ENCODE measurements at regions not wholly inside any gene's neighbourhood (a gene's known extent, or its start where the extent isn't known, plus 50 kb on each side); places are given as distances from the start of the nearest gene placed in this dataset.

- TF ChIP-seq CTCF (IDR thresholded peaks at IDR 0.05; ENCODE audit: insufficient read depth, low read length, severe bottlenecking) = no peak
- no peak overlapping the region for H3K4me3 ChIP-seq (ENCODE audit: low read depth, low read length)
- FAIRE-seq (no peak), DNase-seq (ENCODE audit: low read depth) (peak; percentile 85)
- H3K27me3 ChIP-seq (ENCODE audit: control insufficient read depth, insufficient read depth, low read length) = no peaks in the 10 kb centered on the region
- no peaks in the 10 kb centered on the region for H3K36me3 ChIP-seq (ENCODE audit: control insufficient read depth, insufficient read depth, low read length)
These were observed 364.1 kb upstream of the KITLG start for GRCh38 chr12:88944397-88944796.

GRCh38 chr12:88940854-88941253, 360.6 kb upstream of the KITLG start:
- no peaks in the 10 kb centered on the region for H3K27me3 ChIP-seq (ENCODE audit: control insufficient read depth, insufficient read depth, low read length)
- no peak for TF ChIP-seq CTCF (IDR thresholded peaks at IDR 0.05; ENCODE audit: insufficient read depth, low read length, severe bottlenecking)
- H3K36me3 ChIP-seq (ENCODE audit: control insufficient read depth, insufficient read depth, low read length) = no peaks in the 10 kb centered on the region
- FAIRE-seq (no peak), DNase-seq (ENCODE audit: low read depth) (no peak)
- no peak overlapping the region for H3K4me3 ChIP-seq (ENCODE audit: low read depth, low read length)

- Histone ChIP-seq H3K27me3 (ENCODE audit: control insufficient read depth, insufficient read depth, low read length) (no peaks in the 10 kb centered on the region), H3K36me3 (ENCODE audit: control insufficient read depth, insufficient read depth, low read length) (no peaks in the 10 kb centered on the region), H3K4me3 (ENCODE audit: low read depth, low read length) (no peak overlapping the region)
- no peak for TF ChIP-seq CTCF (IDR thresholded peaks at IDR 0.05; ENCODE audit: insufficient read depth, low read length, severe bottlenecking)
- no peak for FAIRE-seq
- no peak for DNase-seq (ENCODE audit: low read depth)
These were observed 355.6 kb upstream of the KITLG start for GRCh38 chr12:88935856-88936255.

- FAIRE-seq = peak; percentile 7
- Histone ChIP-seq H3K36me3 (ENCODE audit: control insufficient read depth, insufficient read depth, low read length) (no peaks in the 10 kb centered on the region), H3K4me3 (ENCODE audit: low read depth, low read length) (no peak overlapping the region), H3K27me3 (ENCODE audit: control insufficient read depth, insufficient read depth, low read length) (no peaks in the 10 kb centered on the region)
- peak; percentile 96 for DNase-seq (ENCODE audit: low read depth)
- TF ChIP-seq CTCF (IDR thresholded peaks at IDR 0.05; ENCODE audit: insufficient read depth, low read length, severe bottlenecking) = no peak
These were observed 354.0 kb upstream of the KITLG start for GRCh38 chr12:88934163-88934747.

- no peaks in the 10 kb centered on the region for H3K27me3 ChIP-seq (ENCODE audit: control insufficient read depth, insufficient read depth, low read length)
- no peak overlapping the region for H3K4me3 ChIP-seq (ENCODE audit: low read depth, low read length)
- DNase-seq (ENCODE audit: low read depth) (no peak), FAIRE-seq (no peak)
- no peak for TF ChIP-seq CTCF (IDR thresholded peaks at IDR 0.05; ENCODE audit: insufficient read depth, low read length, severe bottlenecking)
- no peaks in the 10 kb centered on the region for H3K36me3 ChIP-seq (ENCODE audit: control insufficient read depth, insufficient read depth, low read length)
These were observed 352.2 kb upstream of the KITLG start for GRCh38 chr12:88932457-88932856.

GRCh38 chr12:88931598-88931997, 351.3 kb upstream of the KITLG start:
- Histone ChIP-seq H3K4me3 (ENCODE audit: low read depth, low read length) (no peak overlapping the region), H3K27me3 (ENCODE audit: control insufficient read depth, insufficient read depth, low read length) (no peaks in the 10 kb centered on the region), H3K36me3 (ENCODE audit: control insufficient read depth, insufficient read depth, low read length) (no peaks in the 10 kb centered on the region)
- no peak for TF ChIP-seq CTCF (IDR thresholded peaks at IDR 0.05; ENCODE audit: insufficient read depth, low read length, severe bottlenecking)
- no peak for FAIRE-seq
- DNase-seq (ENCODE audit: low read depth) = no peak
